Erythroblast (primary cell): ENCODE measurements at regions not wholly inside any gene's neighbourhood (a gene's known extent, or its start where the extent isn't known, plus 50 kb on each side); places are given as distances from the start of the nearest gene placed in this dataset.

ENCODE experiments used
- GATA1 ChIP-seq: IDR thresholded peaks from 2 replicates; pipeline ENCODE4 v1.6.1; 2011; ENCODE audit warnings: low read depth, mild to moderate bottlenecking, control low read depth, low read length, moderate library complexity
- POLR2A ChIP-seq: IDR thresholded peaks from 2 replicates; pipeline ENCODE4 v1.6.1; 2011; ENCODE audit warnings: mild to moderate bottlenecking, low read length

- no peak for TF ChIP-seq POLR2A
- no peak for TF ChIP-seq GATA1
Measured at GRCh38 chr1:198889749-198890148, 250.9 kb downstream of the PTPRC start.
